ENCODE measurements at regions not wholly inside any gene's neighbourhood (a gene's known extent, or its start where the extent isn't known, plus 50 kb on each side); places are given as distances from the start of the nearest gene placed in this dataset.

DNA sequence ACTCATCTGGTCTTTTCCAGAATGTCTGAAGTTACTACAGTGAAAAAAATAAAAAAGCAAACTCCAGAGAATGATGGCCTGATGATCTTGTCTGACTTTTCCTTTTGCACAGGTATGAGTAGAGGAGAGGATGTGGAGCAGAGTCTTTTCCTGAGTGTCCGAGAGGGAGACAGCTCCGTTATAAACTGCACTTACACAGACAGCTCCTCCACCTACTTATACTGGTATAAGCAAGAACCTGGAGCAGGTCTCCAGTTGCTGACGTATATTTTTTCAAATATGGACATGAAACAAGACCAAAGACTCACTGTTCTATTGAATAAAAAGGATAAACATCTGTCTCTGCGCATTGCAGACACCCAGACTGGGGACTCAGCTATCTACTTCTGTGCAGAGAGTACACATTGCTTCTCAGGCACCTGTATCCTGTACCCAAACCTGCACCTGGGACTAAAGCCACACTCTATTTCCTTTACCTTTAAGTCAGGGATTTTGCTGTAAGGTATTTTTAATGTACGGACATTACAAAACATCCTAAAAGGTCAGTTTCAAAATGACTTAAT is 75.8 kb upstream of the OR4E1 start:
- H3K4me3 ChIP-seq (ENCODE audit: low read depth, low read length), result no peak overlapping the region
- TF ChIP-seq, protein P1, sequence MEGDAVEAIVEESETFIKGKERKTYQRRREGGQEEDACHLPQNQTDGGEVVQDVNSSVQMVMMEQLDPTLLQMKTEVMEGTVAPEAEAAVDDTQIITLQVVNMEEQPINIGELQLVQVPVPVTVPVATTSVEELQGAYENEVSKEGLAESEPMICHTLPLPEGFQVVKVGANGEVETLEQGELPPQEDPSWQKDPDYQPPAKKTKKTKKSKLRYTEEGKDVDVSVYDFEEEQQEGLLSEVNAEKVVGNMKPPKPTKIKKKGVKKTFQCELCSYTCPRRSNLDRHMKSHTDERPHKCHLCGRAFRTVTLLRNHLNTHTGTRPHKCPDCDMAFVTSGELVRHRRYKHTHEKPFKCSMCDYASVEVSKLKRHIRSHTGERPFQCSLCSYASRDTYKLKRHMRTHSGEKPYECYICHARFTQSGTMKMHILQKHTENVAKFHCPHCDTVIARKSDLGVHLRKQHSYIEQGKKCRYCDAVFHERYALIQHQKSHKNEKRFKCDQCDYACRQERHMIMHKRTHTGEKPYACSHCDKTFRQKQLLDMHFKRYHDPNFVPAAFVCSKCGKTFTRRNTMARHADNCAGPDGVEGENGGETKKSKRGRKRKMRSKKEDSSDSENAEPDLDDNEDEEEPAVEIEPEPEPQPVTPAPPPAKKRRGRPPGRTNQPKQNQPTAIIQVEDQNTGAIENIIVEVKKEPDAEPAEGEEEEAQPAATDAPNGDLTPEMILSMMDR (IDR thresholded peaks at IDR 0.05; ENCODE audit: insufficient read depth, low read length, missing control alignments), result no peak
- DNase-seq (ENCODE audit: low read depth, low spot score), result no peak
- POLR2A ChIA-PET, result no interaction called here
- CTCF ChIA-PET, result interaction anchor here (1.0 to 1.6 kb wide), 2 partner anchors 37 to 39 kb away, joined by 4 to 5 read pairs; no protein-coding TSS in a partner anchor

DNA sequence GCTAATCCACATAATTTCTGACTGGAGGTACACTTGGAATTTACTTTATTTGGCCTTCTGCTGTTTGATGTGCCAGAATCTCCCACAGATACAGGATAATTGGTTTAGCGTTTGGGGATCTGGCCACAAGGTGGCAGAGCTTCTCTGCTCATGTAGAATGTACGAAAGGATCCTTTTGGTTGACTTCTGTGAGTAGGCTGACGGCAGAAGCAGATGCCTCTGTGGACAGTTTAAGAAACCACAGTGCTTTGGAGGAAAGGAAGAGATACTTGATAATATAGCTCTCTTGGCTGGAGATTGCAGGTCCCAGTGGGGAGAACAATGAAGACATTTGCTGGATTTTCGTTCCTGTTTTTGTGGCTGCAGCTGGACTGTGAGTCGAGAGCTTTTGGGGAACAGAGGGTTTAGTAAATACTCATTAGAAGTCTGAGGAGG is 75.3 kb upstream of the OR4E1 start:
- no peak for DNase-seq (ENCODE audit: low read depth, low spot score)
- TF ChIP-seq, protein P1 (IDR thresholded peaks at IDR 0.05; ENCODE audit: insufficient read depth, low read length, missing control alignments), result no peak
- ChIA-PET POLR2A (no interaction called here), CTCF (interaction anchor here (0.9 to 1.6 kb wide), 3 partner anchors 13 to 39 kb away, joined by 3 to 5 read pairs (median 4); no protein-coding TSS in a partner anchor)
- H3K4me3 ChIP-seq (ENCODE audit: low read depth, low read length), result no peak overlapping the region

DNA sequence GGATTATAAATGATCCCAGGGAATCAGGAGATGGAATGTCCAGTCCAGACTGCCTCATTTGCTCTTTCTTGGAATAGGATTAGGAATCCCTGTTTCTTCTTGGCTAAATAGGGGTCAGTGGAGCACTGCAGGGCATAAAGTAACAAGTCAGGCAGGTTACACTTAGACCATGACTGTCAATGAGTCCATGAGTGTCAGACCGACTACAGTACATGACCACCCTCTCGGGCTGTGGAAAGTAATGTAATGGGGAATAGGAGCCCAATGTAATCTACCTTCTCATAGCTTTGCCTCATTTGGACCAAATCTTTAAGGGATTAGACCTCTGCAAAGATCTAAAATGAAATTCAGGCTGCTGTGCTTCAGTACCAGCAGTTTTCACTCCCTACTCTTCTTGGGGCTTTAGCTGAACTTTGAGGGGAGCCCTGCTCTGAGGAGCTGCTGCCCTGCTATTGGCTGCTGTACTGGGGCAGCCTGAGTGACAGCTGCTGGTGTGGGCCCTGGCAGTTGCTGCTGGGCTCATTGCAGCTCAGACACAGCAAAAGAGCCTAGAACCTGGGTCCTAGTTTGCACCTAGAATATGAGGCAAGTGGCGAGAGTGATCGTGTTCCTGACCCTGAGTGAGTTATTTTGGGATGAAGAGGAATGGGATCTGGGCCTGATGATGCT is 62.2 kb upstream of the OR4E1 start:
- ChIA-PET POLR2A (no interaction called here), CTCF (interaction anchor here (1.2 kb wide), 1 partner anchor 13 kb away, joined by 3 read pairs; no protein-coding TSS in a partner anchor)
- H3K4me3 ChIP-seq (ENCODE audit: low read depth, low read length), result no peak overlapping the region
- TF ChIP-seq, protein P1 (IDR thresholded peaks at IDR 0.05; ENCODE audit: insufficient read depth, low read length, missing control alignments), result no peak
- no peak for DNase-seq (ENCODE audit: low read depth, low spot score)

DNA sequence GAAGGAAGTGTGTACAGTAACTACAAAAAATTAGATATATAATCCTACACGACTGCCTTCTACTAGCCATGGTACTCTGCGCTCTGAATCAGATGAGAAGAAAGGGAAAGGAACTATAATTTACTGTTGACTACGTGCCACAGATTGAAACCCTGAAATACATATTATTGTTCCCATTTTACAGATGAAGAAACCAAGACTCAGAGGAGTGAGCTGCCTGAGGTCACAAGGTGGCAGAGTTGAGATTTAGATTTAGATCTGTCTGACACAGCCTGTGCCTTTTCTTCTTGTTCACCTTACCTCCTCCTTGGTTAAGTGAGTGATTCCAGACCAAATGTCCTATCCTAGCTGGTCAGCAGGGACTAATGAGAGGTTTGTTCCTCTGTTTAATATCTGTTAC is 61.6 kb upstream of the OR4E1 start:
- H3K4me3 ChIP-seq (ENCODE audit: low read depth, low read length), result no peak overlapping the region
- CTCF ChIA-PET, result interaction anchor here (1.2 kb wide), 1 partner anchor 13 kb away, joined by 3 read pairs; no protein-coding TSS in a partner anchor
- TF ChIP-seq, protein P1 (IDR thresholded peaks at IDR 0.05; ENCODE audit: insufficient read depth, low read length, missing control alignments), result no peak
- no peak for DNase-seq (ENCODE audit: low read depth, low spot score)
- POLR2A ChIA-PET, result no interaction called here

DNA sequence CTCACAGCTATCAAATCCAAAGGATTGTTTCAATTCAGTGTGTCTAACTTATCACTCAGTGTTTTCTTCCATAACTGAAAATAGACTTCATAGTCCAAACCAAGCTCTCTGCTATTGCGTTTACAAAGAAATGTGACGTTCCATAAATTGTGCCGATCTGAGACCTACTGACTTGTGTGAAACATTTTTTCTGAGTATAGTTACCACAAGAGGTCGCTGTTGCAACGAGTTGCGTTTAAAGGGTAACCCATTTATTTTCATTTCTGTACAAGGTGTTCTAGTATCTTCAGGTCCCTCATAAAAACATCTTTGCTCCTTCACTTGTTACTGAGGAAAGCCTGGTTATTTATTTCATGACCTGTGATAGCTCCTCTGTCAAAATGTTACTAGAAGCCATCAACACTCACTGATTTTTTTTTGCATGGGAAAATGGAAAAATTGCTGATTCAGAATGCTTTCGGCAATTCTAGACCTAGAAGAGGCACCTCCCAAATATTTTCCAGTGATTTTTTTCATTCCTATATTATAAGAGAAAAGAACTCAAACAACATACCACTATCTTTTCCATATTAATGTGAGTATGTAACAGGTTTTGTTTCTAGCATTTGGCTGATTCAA is 60.9 kb upstream of the OR4E1 start:
- CTCF ChIA-PET, result no interaction called here
- POLR2A ChIA-PET, result no interaction called here
- DNase-seq (ENCODE audit: low read depth, low spot score), result no peak
- H3K4me3 ChIP-seq (ENCODE audit: low read depth, low read length), result no peak overlapping the region
- TF ChIP-seq, protein P1 (IDR thresholded peaks at IDR 0.05; ENCODE audit: insufficient read depth, low read length, missing control alignments), result no peak

DNA sequence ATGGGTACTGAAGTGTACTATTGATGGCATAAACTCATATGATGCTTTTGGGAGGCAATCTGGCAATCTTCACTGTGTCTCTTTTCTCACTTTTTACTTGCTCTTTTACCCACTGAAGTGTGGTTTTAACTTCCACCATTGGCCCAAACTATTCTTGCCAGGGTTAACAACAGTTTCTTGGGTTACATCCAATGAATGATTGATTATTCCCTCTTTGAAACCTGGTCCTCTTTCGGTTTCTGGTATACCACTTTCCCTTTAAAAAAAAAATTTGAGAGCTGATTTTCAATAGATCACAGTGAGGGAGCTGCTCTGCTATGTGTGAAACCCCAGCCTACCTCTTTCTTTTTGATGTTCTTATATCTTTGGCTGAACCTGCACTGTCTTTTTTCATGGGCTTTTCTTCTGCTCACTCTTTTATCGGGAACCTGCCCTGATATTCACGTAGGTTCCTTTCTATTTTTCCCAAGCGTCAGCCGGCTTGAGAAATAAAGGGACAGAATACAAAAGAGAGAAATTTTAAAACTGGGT is 56.1 kb upstream of the OR4E1 start:
- DNase-seq (ENCODE audit: low read depth, low spot score), result no peak
- POLR2A ChIA-PET, result no interaction called here
- no peak overlapping the region for H3K4me3 ChIP-seq (ENCODE audit: low read depth, low read length)
- CTCF ChIA-PET, result no interaction called here
- TF ChIP-seq, protein P1 (IDR thresholded peaks at IDR 0.05; ENCODE audit: insufficient read depth, low read length, missing control alignments), result no peak
